ENCODE measurements at regions not wholly inside any gene's neighbourhood (a gene's known extent, or its start where the extent isn't known, plus 50 kb on each side); places are given as distances from the start of the nearest gene placed in this dataset.
A peak's percentile ranks its signal among the peaks of the same experiment; 100 is the strongest.
"Not testable (repeated sequence)": the region's sequence is repeated elsewhere in the genome, so short reads cannot be mapped to it uniquely, and the experiment has no call there.

DNA sequence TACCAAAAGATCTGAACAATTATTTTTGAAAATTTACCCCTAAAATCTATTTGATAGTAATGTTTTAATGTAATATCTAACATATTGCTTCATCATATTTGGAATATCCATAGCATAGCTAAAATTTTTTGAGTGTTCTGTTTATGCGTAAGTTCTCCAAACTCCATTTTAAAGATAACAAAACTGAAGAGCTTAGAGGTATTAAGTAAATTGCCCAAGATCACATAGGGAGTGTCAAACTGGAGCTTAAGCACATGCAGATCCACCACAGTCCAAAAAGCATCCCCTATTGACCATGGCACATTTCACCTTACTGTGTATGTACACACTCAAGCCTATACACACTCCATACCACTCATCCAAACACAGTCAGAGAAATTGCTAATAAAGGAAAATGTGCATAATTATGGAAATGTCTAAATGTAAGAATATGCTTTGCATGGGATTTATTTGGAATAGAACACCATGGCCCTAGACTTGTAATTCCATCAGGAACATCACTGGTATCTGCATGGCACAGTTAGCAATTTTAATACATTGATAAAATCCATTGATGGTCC, 85.2 kb upstream of the TGFBR2 start:
- Mint-ChIP-seq H3K27ac (no peak overlapping the region), H3K27me3 (ENCODE audit: low read depth) (peaks cover 2% of the 10 kb centered on the region), H3K36me3 (ENCODE audit: low read depth) (no peaks in the 10 kb centered on the region), H3K9me3 (no peaks in the 10 kb centered on the region), H3K4me3 (no peak overlapping the region), H3K4me1 (ENCODE audit: low read depth) (peaks cover 24% of the 10 kb centered on the region)
- DNase-seq (ENCODE audit: low spot score) = no peak

DNA sequence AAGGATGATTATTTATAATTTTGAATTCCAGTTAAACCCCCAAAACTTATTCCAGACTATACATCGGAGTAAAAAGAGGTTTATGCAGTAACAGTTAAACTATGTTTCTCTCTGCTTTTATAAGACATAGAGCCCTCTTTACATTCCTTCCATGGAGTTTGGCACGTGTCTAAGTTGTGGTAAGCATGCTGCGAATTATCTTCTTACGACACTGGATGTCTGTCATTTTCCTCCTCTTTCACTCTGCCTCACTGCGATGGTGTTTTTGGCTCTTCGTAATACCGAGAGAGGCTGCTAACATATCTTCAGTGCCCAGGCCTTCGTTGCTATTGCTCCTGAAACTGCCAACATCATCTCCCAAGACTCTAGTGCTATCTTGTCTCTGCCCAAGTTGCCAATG, 83.9 kb upstream of the TGFBR2 start:
- H3K4me1 Mint-ChIP-seq (ENCODE audit: low read depth) = peaks cover 23% of the 10 kb centered on the region

DNA sequence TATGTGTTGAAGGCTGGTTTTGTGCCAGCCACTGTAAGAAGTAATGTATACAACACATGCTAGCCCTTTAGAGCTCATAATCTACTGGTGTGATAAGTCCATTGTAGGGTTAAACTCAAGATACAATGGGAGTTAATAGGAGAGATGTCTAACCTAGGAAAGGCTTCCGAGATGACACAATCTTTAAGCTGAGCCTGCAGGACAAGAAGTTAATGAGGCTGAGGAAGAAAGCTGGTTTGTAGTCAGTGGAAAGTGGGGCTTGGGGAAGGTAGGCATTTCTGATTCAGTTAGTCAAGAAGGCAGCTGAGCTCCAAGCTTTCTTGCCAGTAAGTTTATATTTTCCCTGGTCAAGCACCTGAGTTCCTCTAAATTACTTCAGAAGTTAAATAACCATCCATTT, 83.0 kb upstream of the TGFBR2 start:
- Mint-ChIP-seq H3K4me3 (no peak overlapping the region), H3K36me3 (ENCODE audit: low read depth) (no peaks in the 10 kb centered on the region), H3K27ac (no peak overlapping the region), H3K4me1 (ENCODE audit: low read depth) (peaks cover 16% of the 10 kb centered on the region), H3K9me3 (no peaks in the 10 kb centered on the region), H3K27me3 (ENCODE audit: low read depth) (peaks cover 5% of the 10 kb centered on the region)
- no peak for DNase-seq (ENCODE audit: low spot score)

More for the DNA sequence above, 83.9 kb upstream of the TGFBR2 start:
- peaks cover 5% of the 10 kb centered on the region for H3K27me3 Mint-ChIP-seq (ENCODE audit: low read depth)
- H3K36me3 Mint-ChIP-seq (ENCODE audit: low read depth) = no peaks in the 10 kb centered on the region
- H3K4me3 Mint-ChIP-seq = no peak overlapping the region
- H3K27ac Mint-ChIP-seq = no peak overlapping the region
- no peak for DNase-seq (ENCODE audit: low spot score)
- no peaks in the 10 kb centered on the region for H3K9me3 Mint-ChIP-seq

- peak overlapping the region; percentile 9 for H3K27ac Mint-ChIP-seq
- H3K9me3 Mint-ChIP-seq = no peaks in the 10 kb centered on the region
- H3K4me1 Mint-ChIP-seq (ENCODE audit: low read depth) = peaks cover 11% of the 10 kb centered on the region
- no peaks in the 10 kb centered on the region for H3K36me3 Mint-ChIP-seq (ENCODE audit: low read depth)
- peaks cover 5% of the 10 kb centered on the region for H3K27me3 Mint-ChIP-seq (ENCODE audit: low read depth)
- DNase-seq (ENCODE audit: low spot score) = peak; percentile 23
- peak overlapping the region; percentile 35 for H3K4me3 Mint-ChIP-seq
Measured at GRCh38 chr3:30524357-30525040, 81.9 kb upstream of the TGFBR2 start.

GRCh38 chr3:30526031-30526430, 80.4 kb upstream of the TGFBR2 start:
- H3K27ac Mint-ChIP-seq = no peak overlapping the region
- no peaks in the 10 kb centered on the region for H3K9me3 Mint-ChIP-seq
- H3K4me1 Mint-ChIP-seq (ENCODE audit: low read depth) = peaks cover 11% of the 10 kb centered on the region
- no peak overlapping the region for H3K4me3 Mint-ChIP-seq
- DNase-seq (ENCODE audit: low spot score) = no peak
- peaks cover 9% of the 10 kb centered on the region for H3K27me3 Mint-ChIP-seq (ENCODE audit: low read depth)
- H3K36me3 Mint-ChIP-seq (ENCODE audit: low read depth) = no peaks in the 10 kb centered on the region

- no peaks in the 10 kb centered on the region for H3K36me3 Mint-ChIP-seq (ENCODE audit: low read depth)
- no peak overlapping the region for H3K4me3 Mint-ChIP-seq
- no peak overlapping the region for H3K27ac Mint-ChIP-seq
- peaks cover 11% of the 10 kb centered on the region for H3K4me1 Mint-ChIP-seq (ENCODE audit: low read depth)
- DNase-seq (ENCODE audit: low spot score) = no peak
- H3K27me3 Mint-ChIP-seq (ENCODE audit: low read depth) = peaks cover 9% of the 10 kb centered on the region
- no peaks in the 10 kb centered on the region for H3K9me3 Mint-ChIP-seq
Measured at GRCh38 chr3:30527186-30527585, 79.2 kb upstream of the TGFBR2 start.

DNA sequence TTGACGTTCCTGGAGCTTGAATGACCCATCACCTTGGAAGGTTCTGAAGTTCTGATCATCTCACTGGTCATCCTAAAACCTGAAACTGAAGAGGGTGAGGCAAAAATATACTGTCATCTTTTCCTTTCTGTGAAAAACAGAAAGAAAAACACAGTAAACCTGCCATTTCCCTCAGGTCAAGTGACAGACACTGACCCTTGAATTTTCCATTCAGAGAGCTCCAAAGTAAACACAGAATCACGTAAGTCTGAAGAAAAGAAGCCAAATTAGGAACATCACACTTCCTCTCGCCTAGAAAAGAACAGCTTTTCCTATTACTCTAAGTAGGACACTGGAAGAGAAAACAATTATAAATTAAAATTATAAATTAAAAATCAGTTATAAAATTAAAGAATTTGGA, 78.7 kb upstream of the TGFBR2 start:
- H3K36me3 Mint-ChIP-seq (ENCODE audit: low read depth) = no peaks in the 10 kb centered on the region
- no peak overlapping the region for H3K27ac Mint-ChIP-seq
- no peaks in the 10 kb centered on the region for H3K9me3 Mint-ChIP-seq
- peaks cover 11% of the 10 kb centered on the region for H3K4me1 Mint-ChIP-seq (ENCODE audit: low read depth)
- H3K27me3 Mint-ChIP-seq (ENCODE audit: low read depth) = peaks cover 9% of the 10 kb centered on the region
- DNase-seq (ENCODE audit: low spot score) = no peak
- no peak overlapping the region for H3K4me3 Mint-ChIP-seq

GRCh38 chr3:30530084-30530483, 76.3 kb upstream of the TGFBR2 start:
- DNase-seq (ENCODE audit: low spot score) = no peak
- Mint-ChIP-seq H3K4me1 (ENCODE audit: low read depth) (peaks cover 2% of the 10 kb centered on the region), H3K9me3 (no peaks in the 10 kb centered on the region), H3K27me3 (ENCODE audit: low read depth) (peaks cover 9% of the 10 kb centered on the region), H3K27ac (no peak overlapping the region), H3K36me3 (ENCODE audit: low read depth) (no peaks in the 10 kb centered on the region), H3K4me3 (no peak overlapping the region)

DNA sequence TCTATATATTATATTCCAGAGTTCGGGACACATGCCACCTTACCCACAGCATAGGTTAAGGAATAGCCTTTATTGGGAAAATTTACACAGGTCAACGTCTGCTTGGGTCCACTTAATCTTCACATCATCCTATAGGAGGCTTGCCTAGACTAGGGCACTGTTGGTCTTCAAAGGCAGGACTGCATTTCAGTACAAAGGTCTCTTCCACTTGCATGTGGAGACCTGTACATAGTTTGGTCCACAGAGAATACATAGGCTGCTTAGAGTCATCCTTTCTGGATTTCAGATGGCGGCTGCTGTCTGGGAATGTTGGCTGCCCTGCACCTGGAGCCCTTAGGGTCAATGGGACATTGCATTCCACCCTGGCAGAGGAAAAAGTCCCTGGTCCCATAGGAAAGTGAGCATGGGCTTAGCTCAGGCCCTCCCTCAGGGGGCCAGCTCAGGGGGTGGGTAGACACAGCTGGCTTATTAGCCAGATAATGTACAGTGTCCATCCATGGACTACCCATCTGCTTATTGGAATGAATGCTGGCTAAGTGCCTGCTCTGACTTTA, 75.3 kb upstream of the TGFBR2 start:
- no peak overlapping the region for H3K4me3 Mint-ChIP-seq
- H3K27me3 Mint-ChIP-seq (ENCODE audit: low read depth) = peaks cover 8% of the 10 kb centered on the region
- H3K4me1 Mint-ChIP-seq (ENCODE audit: low read depth) = peaks cover under 1% of the 10 kb centered on the region
- DNase-seq (ENCODE audit: low spot score) = no peak
- no peak overlapping the region for H3K27ac Mint-ChIP-seq
- peaks cover under 1% of the 10 kb centered on the region for H3K9me3 Mint-ChIP-seq
- no peaks in the 10 kb centered on the region for H3K36me3 Mint-ChIP-seq (ENCODE audit: low read depth)

GRCh38 chr3:30535525-30535924, 70.9 kb upstream of the TGFBR2 start:
- H3K4me3 Mint-ChIP-seq = no peak overlapping the region
- no peaks in the 10 kb centered on the region for H3K36me3 Mint-ChIP-seq (ENCODE audit: low read depth)
- no peak overlapping the region for H3K27ac Mint-ChIP-seq
- no peak for DNase-seq (ENCODE audit: low spot score)
- peaks cover 3% of the 10 kb centered on the region for H3K9me3 Mint-ChIP-seq
- no peaks in the 10 kb centered on the region for H3K27me3 Mint-ChIP-seq (ENCODE audit: low read depth)
- H3K4me1 Mint-ChIP-seq (ENCODE audit: low read depth) = peaks cover 2% of the 10 kb centered on the region

DNA sequence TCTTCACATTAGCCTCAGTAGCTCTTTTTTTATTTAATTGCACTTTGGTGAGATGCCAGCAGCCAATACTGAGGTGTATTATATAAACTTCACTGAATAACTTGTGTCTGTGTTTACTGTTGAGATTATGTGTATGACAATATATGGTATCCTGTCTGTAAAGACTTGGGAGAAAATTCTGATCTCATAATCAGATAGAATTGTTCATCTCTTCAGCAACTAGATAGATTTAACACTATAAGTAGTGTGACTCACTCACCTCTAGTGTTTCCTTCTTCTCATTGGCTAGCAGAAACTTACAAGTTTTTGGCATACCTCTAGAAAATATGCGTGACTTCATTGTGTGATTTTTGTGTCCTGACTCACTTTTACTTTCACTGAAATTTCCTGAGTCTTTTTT, 67.6 kb upstream of the TGFBR2 start:
- H3K4me1 Mint-ChIP-seq (ENCODE audit: low read depth) = peaks cover 2% of the 10 kb centered on the region
- DNase-seq (ENCODE audit: low spot score) = no peak
- H3K9me3 Mint-ChIP-seq = peaks cover 7% of the 10 kb centered on the region
- H3K27me3 Mint-ChIP-seq (ENCODE audit: low read depth) = no peaks in the 10 kb centered on the region
- H3K4me3 Mint-ChIP-seq = no peak overlapping the region
- no peak overlapping the region for H3K27ac Mint-ChIP-seq
- H3K36me3 Mint-ChIP-seq (ENCODE audit: low read depth) = no peaks in the 10 kb centered on the region

DNA sequence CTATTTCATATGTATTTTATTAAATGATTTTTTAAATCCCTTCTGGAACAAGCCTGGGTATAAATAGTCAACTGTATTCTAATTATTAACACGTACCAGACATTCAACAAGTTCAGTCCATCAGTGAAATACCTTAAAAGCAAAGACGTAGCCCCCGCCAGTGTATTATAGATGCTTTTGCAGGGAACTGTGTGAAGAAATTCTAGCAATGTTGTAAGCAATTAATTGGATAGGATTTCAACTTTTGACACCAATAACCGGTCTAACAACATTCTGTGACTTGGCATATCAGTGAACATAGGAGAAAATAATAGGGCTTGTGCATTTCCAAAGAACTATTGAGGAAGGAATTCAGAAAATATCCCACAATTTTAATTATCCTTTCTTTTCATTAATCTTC, 67.2 kb upstream of the TGFBR2 start:
- H3K9me3 Mint-ChIP-seq = peaks cover 7% of the 10 kb centered on the region
- DNase-seq (ENCODE audit: low spot score) = no peak
- no peaks in the 10 kb centered on the region for H3K27me3 Mint-ChIP-seq (ENCODE audit: low read depth)
- no peak overlapping the region for H3K4me3 Mint-ChIP-seq
- peaks cover 2% of the 10 kb centered on the region for H3K4me1 Mint-ChIP-seq (ENCODE audit: low read depth)
- no peak overlapping the region for H3K27ac Mint-ChIP-seq
- no peaks in the 10 kb centered on the region for H3K36me3 Mint-ChIP-seq (ENCODE audit: low read depth)

GRCh38 chr3:30539772-30540171, 66.6 kb upstream of the TGFBR2 start:
- peaks cover 2% of the 10 kb centered on the region for H3K4me1 Mint-ChIP-seq (ENCODE audit: low read depth)
- no peak overlapping the region for H3K27ac Mint-ChIP-seq
- no peak overlapping the region for H3K4me3 Mint-ChIP-seq
- H3K9me3 Mint-ChIP-seq = peaks cover 7% of the 10 kb centered on the region
- no peaks in the 10 kb centered on the region for H3K27me3 Mint-ChIP-seq (ENCODE audit: low read depth)
- H3K36me3 Mint-ChIP-seq (ENCODE audit: low read depth) = no peaks in the 10 kb centered on the region
- no peak for DNase-seq (ENCODE audit: low spot score)

- not testable (repeated sequence) for H3K27ac Mint-ChIP-seq; DNase-seq (ENCODE audit: low spot score); H3K36me3 Mint-ChIP-seq (ENCODE audit: low read depth); H3K4me1 Mint-ChIP-seq (ENCODE audit: low read depth); H3K4me3 Mint-ChIP-seq; H3K9me3 Mint-ChIP-seq; H3K27me3 Mint-ChIP-seq (ENCODE audit: low read depth)
Measured at GRCh38 chr3:30541156-30541555, 65.2 kb upstream of the TGFBR2 start.

GRCh38 chr3:30542897-30543296, 63.5 kb upstream of the TGFBR2 start:
- DNase-seq (ENCODE audit: low spot score) = no peak
- Mint-ChIP-seq H3K9me3 (peaks cover 4% of the 10 kb centered on the region), H3K27me3 (ENCODE audit: low read depth) (no peaks in the 10 kb centered on the region), H3K4me3 (no peak overlapping the region), H3K27ac (no peak overlapping the region), H3K4me1 (ENCODE audit: low read depth) (peaks cover 2% of the 10 kb centered on the region), H3K36me3 (ENCODE audit: low read depth) (no peaks in the 10 kb centered on the region)

Data from T-helper 2 cell treated with Interferon-gamma antibody and Interleukin-4, amounts not matched to agents 5 μg/mL and 100 μg/mL, for 36 hours (primary cell).